ENCODE measurements at regions not wholly inside any gene's neighbourhood (a gene's known extent, or its start where the extent isn't known, plus 50 kb on each side); places are given as distances from the start of the nearest gene placed in this dataset.
"Not testable (repeated sequence)": the region's sequence is repeated elsewhere in the genome, so short reads cannot be mapped to it uniquely, and the experiment has no call there.

- no peak overlapping the region for H3K4me3 ChIP-seq
- H3K36me3 ChIP-seq: no peaks in the 10 kb centered on the region
- no peak for DNase-seq
- H3K9me3 ChIP-seq: peaks cover 21% of the 10 kb centered on the region
- no peaks in the 10 kb centered on the region for H3K27me3 ChIP-seq
These were observed 427.7 kb downstream of the PRELID2 start for GRCh38 chr5:145407300-145408047.

GRCh38 chr5:145403992-145404391, 431.1 kb downstream of the PRELID2 start:
- DNase-seq: no peak

GRCh38 chr5:145396888-145397287, 438.3 kb downstream of the PRELID2 start:
- no peak for DNase-seq
- Histone ChIP-seq H3K36me3 (no peaks in the 10 kb centered on the region), H3K27me3 (no peaks in the 10 kb centered on the region), H3K9me3 (no peaks in the 10 kb centered on the region), H3K4me3 (no peak overlapping the region)

More at GRCh38 chr5:145403992-145404391, 431.1 kb downstream of the PRELID2 start:
- H3K9me3 ChIP-seq: peaks cover 3% of the 10 kb centered on the region; the same call in 1 of the 2 replicates
- H3K27me3 ChIP-seq: no peaks in the 10 kb centered on the region
- no peak overlapping the region for H3K4me3 ChIP-seq
- H3K36me3 ChIP-seq: no peaks in the 10 kb centered on the region

GRCh38 chr5:145395151-145395550, 440.0 kb downstream of the PRELID2 start:
- H3K36me3 ChIP-seq, DNase-seq, H3K9me3 ChIP-seq, H3K4me3 ChIP-seq, H3K27me3 ChIP-seq: not testable (repeated sequence)

- Histone ChIP-seq H3K4me3 (no peak overlapping the region), H3K27me3 (no peaks in the 10 kb centered on the region), H3K36me3 (no peaks in the 10 kb centered on the region), H3K9me3 (no peaks in the 10 kb centered on the region)
- no peak for DNase-seq
These were observed 441.7 kb downstream of the PRELID2 start for GRCh38 chr5:145393426-145393825.

- DNase-seq: no peak
- no peak overlapping the region for H3K4me3 ChIP-seq
- H3K27me3 ChIP-seq: no peaks in the 10 kb centered on the region
- no peaks in the 10 kb centered on the region for H3K36me3 ChIP-seq
- H3K9me3 ChIP-seq: no peaks in the 10 kb centered on the region
These were observed 446.1 kb downstream of the PRELID2 start for GRCh38 chr5:145389047-145389446.

- Histone ChIP-seq H3K36me3 (no peaks in the 10 kb centered on the region), H3K9me3 (peaks cover 3% of the 10 kb centered on the region; the same call in 1 of the 2 replicates), H3K27me3 (no peaks in the 10 kb centered on the region), H3K4me3 (no peak overlapping the region)
- DNase-seq: no peak
These were observed 449.9 kb downstream of the PRELID2 start for GRCh38 chr5:145385276-145385675.

GRCh38 chr5:145378226-145378625, 456.9 kb downstream of the PRELID2 start:
- no peak for DNase-seq
- Histone ChIP-seq H3K9me3 (peaks cover 44% of the 10 kb centered on the region), H3K27me3 (no peaks in the 10 kb centered on the region), H3K36me3 (no peaks in the 10 kb centered on the region), H3K4me3 (no peak overlapping the region)

GRCh38 chr5:145375521-145375920, 459.6 kb downstream of the PRELID2 start:
- H3K36me3 ChIP-seq: no peaks in the 10 kb centered on the region
- no peaks in the 10 kb centered on the region for H3K27me3 ChIP-seq
- DNase-seq: peak; percentile 6
- peaks cover 44% of the 10 kb centered on the region for H3K9me3 ChIP-seq
- H3K4me3 ChIP-seq: no peak overlapping the region

- peaks cover 18% of the 10 kb centered on the region for H3K9me3 ChIP-seq
- no peak overlapping the region for H3K4me3 ChIP-seq
- no peak for DNase-seq
- no peaks in the 10 kb centered on the region for H3K36me3 ChIP-seq
- no peaks in the 10 kb centered on the region for H3K27me3 ChIP-seq
These were observed 469.7 kb downstream of the PRELID2 start for GRCh38 chr5:145365464-145365863.

GRCh38 chr5:145362266-145362665, 472.9 kb downstream of the PRELID2 start:
- no peaks in the 10 kb centered on the region for H3K36me3 ChIP-seq
- peaks cover 19% of the 10 kb centered on the region for H3K9me3 ChIP-seq
- no peak overlapping the region for H3K4me3 ChIP-seq
- DNase-seq: peak; percentile 45
- H3K27me3 ChIP-seq: no peaks in the 10 kb centered on the region

GRCh38 chr5:145360936-145361335, 474.2 kb downstream of the PRELID2 start:
- no peaks in the 10 kb centered on the region for H3K27me3 ChIP-seq
- H3K9me3 ChIP-seq: peaks cover 28% of the 10 kb centered on the region
- H3K36me3 ChIP-seq: no peaks in the 10 kb centered on the region
- no peak for DNase-seq
- H3K4me3 ChIP-seq: no peak overlapping the region

GRCh38 chr5:145350513-145350912, 484.6 kb downstream of the PRELID2 start:
- no peaks in the 10 kb centered on the region for H3K27me3 ChIP-seq
- no peak overlapping the region for H3K4me3 ChIP-seq
- peak; percentile 64 for DNase-seq
- peaks cover 1% of the 10 kb centered on the region; the same call in 1 of the 2 replicates for H3K9me3 ChIP-seq
- H3K36me3 ChIP-seq: no peaks in the 10 kb centered on the region

- DNase-seq: no peak
- Histone ChIP-seq H3K9me3 (peaks cover 3% of the 10 kb centered on the region), H3K36me3 (no peaks in the 10 kb centered on the region), H3K27me3 (no peaks in the 10 kb centered on the region), H3K4me3 (no peak overlapping the region)
These were observed 488.0 kb downstream of the PRELID2 start for GRCh38 chr5:145347026-145347616.

- H3K9me3 ChIP-seq: peaks cover 13% of the 10 kb centered on the region
- H3K27me3 ChIP-seq: no peaks in the 10 kb centered on the region
- no peaks in the 10 kb centered on the region for H3K36me3 ChIP-seq
- no peak overlapping the region for H3K4me3 ChIP-seq
- DNase-seq: no peak
These were observed 489.4 kb downstream of the PRELID2 start for GRCh38 chr5:145345511-145346287.

GRCh38 chr5:145341842-145342241, 493.3 kb downstream of the PRELID2 start:
- DNase-seq: no peak
- Histone ChIP-seq H3K36me3 (no peaks in the 10 kb centered on the region), H3K9me3 (peaks cover 13% of the 10 kb centered on the region), H3K4me3 (no peak overlapping the region), H3K27me3 (no peaks in the 10 kb centered on the region)

- no peak for DNase-seq
- H3K36me3 ChIP-seq: no peaks in the 10 kb centered on the region
These were observed 495.0 kb downstream of the PRELID2 start for GRCh38 chr5:145340099-145340498.

More at GRCh38 chr5:145340099-145340498, 495.0 kb downstream of the PRELID2 start:
- H3K4me3 ChIP-seq: no peak overlapping the region
- no peaks in the 10 kb centered on the region for H3K27me3 ChIP-seq
- peaks cover 19% of the 10 kb centered on the region for H3K9me3 ChIP-seq

All from MG63 (cell line).